ENCODE measurements at regions not wholly inside any gene's neighbourhood (a gene's known extent, or its start where the extent isn't known, plus 50 kb on each side); places are given as distances from the start of the nearest gene placed in this dataset.

DNA sequence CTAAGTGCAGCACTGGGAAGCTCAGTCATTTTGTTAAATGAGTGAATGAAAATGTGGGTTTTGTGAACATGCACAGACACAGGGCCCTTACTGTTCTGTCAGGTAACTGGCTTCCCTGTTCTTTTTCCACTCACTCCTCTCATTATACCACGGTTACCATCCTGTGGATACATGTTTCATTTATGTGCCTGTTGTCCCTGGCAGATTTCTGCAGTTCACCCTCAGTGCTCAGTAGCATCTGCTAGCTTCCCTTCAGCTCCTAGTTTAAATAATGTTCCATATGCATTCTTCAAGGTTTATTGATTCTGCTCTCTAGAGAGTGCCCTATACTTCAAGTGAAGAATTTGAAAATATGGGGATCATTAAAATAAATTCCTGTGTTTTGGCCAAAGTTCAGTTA, 1634.3 kb upstream of the ADGRL3 start:
- TF ChIP-seq, protein P1, sequence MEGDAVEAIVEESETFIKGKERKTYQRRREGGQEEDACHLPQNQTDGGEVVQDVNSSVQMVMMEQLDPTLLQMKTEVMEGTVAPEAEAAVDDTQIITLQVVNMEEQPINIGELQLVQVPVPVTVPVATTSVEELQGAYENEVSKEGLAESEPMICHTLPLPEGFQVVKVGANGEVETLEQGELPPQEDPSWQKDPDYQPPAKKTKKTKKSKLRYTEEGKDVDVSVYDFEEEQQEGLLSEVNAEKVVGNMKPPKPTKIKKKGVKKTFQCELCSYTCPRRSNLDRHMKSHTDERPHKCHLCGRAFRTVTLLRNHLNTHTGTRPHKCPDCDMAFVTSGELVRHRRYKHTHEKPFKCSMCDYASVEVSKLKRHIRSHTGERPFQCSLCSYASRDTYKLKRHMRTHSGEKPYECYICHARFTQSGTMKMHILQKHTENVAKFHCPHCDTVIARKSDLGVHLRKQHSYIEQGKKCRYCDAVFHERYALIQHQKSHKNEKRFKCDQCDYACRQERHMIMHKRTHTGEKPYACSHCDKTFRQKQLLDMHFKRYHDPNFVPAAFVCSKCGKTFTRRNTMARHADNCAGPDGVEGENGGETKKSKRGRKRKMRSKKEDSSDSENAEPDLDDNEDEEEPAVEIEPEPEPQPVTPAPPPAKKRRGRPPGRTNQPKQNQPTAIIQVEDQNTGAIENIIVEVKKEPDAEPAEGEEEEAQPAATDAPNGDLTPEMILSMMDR (conservative IDR thresholded peaks at IDR 0.05 in 1 of 2, IDR thresholded peaks at IDR 0.05 in 1 of 2; ENCODE audit: extremely low read depth in 1 of 2, insufficient read depth in 1 of 2, low read depth in 1 of 2, low read length in 2 of 2), result no peak
- no peak for TF ChIP-seq EZH2 (IDR thresholded peaks at IDR 0.05; ENCODE audit: borderline replicate concordance, low read length)

Measured in mammary epithelial cell (primary cell).